ENCODE measurements at regions not wholly inside any gene's neighbourhood (a gene's known extent, or its start where the extent isn't known, plus 50 kb on each side); places are given as distances from the start of the nearest gene placed in this dataset.

- H3K79me2 ChIP-seq (ENCODE audit: control insufficient read depth, insufficient read depth, low read length) = no peaks in the 10 kb centered on the region
- dilution Hi-C loops (cut with MboI; ENCODE audit: extremely low pct_ligation_motif_present, low sequenced_read_pairs) = no loop called here
- no peak overlapping the region for H2AFZ ChIP-seq (ENCODE audit: low read depth, low read length)
- no peak for DNase-seq (ENCODE audit: low read depth, low spot score)
- TF ChIP-seq MYC (IDR thresholded peaks at IDR 0.05; ENCODE audit: low read depth, low read length) (no peak), CTCF (IDR thresholded peaks at IDR 0.05; ENCODE audit: extremely low read depth in 1 of 2, insufficient read depth in 1 of 2, low read depth in 1 of 2, low read length in 2 of 2) (peak in 1 of 2 donors; percentile 55)
- no peaks in the 10 kb centered on the region for H3K9me1 ChIP-seq (replicated peaks; ENCODE audit: control insufficient read depth, extremely low read depth, insufficient read depth, low read length)
- H3K27ac ChIP-seq (ENCODE audit: insufficient read depth, low read depth, low read length) = no peak overlapping the region
- no TSS peak for BruUV-seq (replicated peaks)
- H3K4me3 ChIP-seq (replicated peaks in 1 of 3; ENCODE audit: insufficient read depth in 1 of 3, low read depth in 1 of 3, low read length in 3 of 3) = no peak overlapping the region
- H3K4me2 ChIP-seq (ENCODE audit: insufficient read depth, low read length) = no peak overlapping the region
- intact Hi-C loops (cut with micrococcal nuclease) = no loop called here
- H3K4me1 ChIP-seq (ENCODE audit: control insufficient read depth, extremely low read depth, insufficient read depth, low read length) = no peaks in the 10 kb centered on the region
- H3K36me3 ChIP-seq (ENCODE audit: control insufficient read depth in 2 of 2, extremely low read depth in 1 of 2, insufficient read depth in 2 of 2, low read length in 2 of 2) = no peaks in the 10 kb centered on the region
- POLR2A ChIA-PET = no interaction called here
- FAIRE-seq = no peak
- CTCF ChIA-PET = interaction anchor here (2.0 to 2.4 kb wide), 2 partner anchors 10 to 15 kb away, joined by 6 to 7 read pairs; no protein-coding TSS in a partner anchor
- no peaks in the 10 kb centered on the region for H4K20me1 ChIP-seq (replicated peaks; ENCODE audit: control insufficient read depth, extremely low read depth, insufficient read depth, low read length)
- no peak overlapping the region for H3K9ac ChIP-seq (replicated peaks; ENCODE audit: extremely low read depth, insufficient read depth, low read length)
- no peaks in the 10 kb centered on the region for H3K9me3 ChIP-seq (replicated peaks; ENCODE audit: control insufficient read depth, insufficient read depth, low read length)
- peaks cover 2% of the 10 kb centered on the region in 2 experiments for H3K27me3 ChIP-seq (ENCODE audit: control insufficient read depth in 2 of 2, insufficient read depth in 2 of 2, low read length in 2 of 2)
Measured at GRCh38 chr22:22099833-22100812, 117.5 kb upstream of the TOP3B start.

GRCh38 chr22:22099194-22099486 is 116.6 kb upstream of the TOP3B start:
- DNase-seq (ENCODE audit: low read depth, low spot score) (no peak), FAIRE-seq (no peak)
- intact Hi-C loops (cut with micrococcal nuclease) = no loop called here
- Histone ChIP-seq H3K36me3 (ENCODE audit: control insufficient read depth in 2 of 2, extremely low read depth in 1 of 2, insufficient read depth in 2 of 2, low read length in 2 of 2) (no peaks in the 10 kb centered on the region), H3K4me3 (replicated peaks in 1 of 3; ENCODE audit: insufficient read depth in 1 of 3, low read depth in 1 of 3, low read length in 3 of 3) (no peak overlapping the region), H3K9me3 (replicated peaks; ENCODE audit: control insufficient read depth, insufficient read depth, low read length) (no peaks in the 10 kb centered on the region), H3K4me1 (ENCODE audit: control insufficient read depth, extremely low read depth, insufficient read depth, low read length) (no peaks in the 10 kb centered on the region), H3K27me3 (ENCODE audit: control insufficient read depth in 2 of 2, insufficient read depth in 2 of 2, low read length in 2 of 2) (peaks cover 2% of the 10 kb centered on the region in 2 experiments), H3K9me1 (replicated peaks; ENCODE audit: control insufficient read depth, extremely low read depth, insufficient read depth, low read length) (no peaks in the 10 kb centered on the region), H4K20me1 (replicated peaks; ENCODE audit: control insufficient read depth, extremely low read depth, insufficient read depth, low read length) (no peaks in the 10 kb centered on the region), H3K27ac (ENCODE audit: insufficient read depth, low read depth, low read length) (no peak overlapping the region), H3K79me2 (ENCODE audit: control insufficient read depth, insufficient read depth, low read length) (no peaks in the 10 kb centered on the region), H3K4me2 (ENCODE audit: insufficient read depth, low read length) (no peak overlapping the region), H3K9ac (replicated peaks; ENCODE audit: extremely low read depth, insufficient read depth, low read length) (no peak overlapping the region), H2AFZ (ENCODE audit: low read depth, low read length) (no peak overlapping the region)
- no peak for TF ChIP-seq POLR2AphosphoS5 (IDR thresholded peaks at IDR 0.05; ENCODE audit: insufficient read depth, low read depth, low read length)
- TF ChIP-seq JUN (IDR thresholded peaks at IDR 0.05; ENCODE audit: borderline replicate concordance, insufficient read depth, insufficient read length, low read depth) = no peak
- TF ChIP-seq GATA2 (IDR thresholded peaks at IDR 0.05; ENCODE audit: insufficient read depth, insufficient read length, low read depth, low read length) = no peak
- TF ChIP-seq MAX (IDR thresholded peaks at IDR 0.05; ENCODE audit: insufficient read depth, insufficient read length) = no peak
- TF ChIP-seq FOS (IDR thresholded peaks at IDR 0.05; ENCODE audit: borderline replicate concordance, insufficient read depth, low read length) = no peak
- no peak for TF ChIP-seq EZH2 (IDR thresholded peaks at IDR 0.05; ENCODE audit: borderline replicate concordance, low read depth, low read length, severe bottlenecking)
- ChIA-PET CTCF (interaction anchor here (2.0 kb wide), 1 partner anchor 11 kb away, joined by 7 read pairs; no protein-coding TSS in a partner anchor), POLR2A (no interaction called here)
- no TSS peak for BruUV-seq (replicated peaks)
- dilution Hi-C loops (cut with MboI; ENCODE audit: extremely low pct_ligation_motif_present, low sequenced_read_pairs) = no loop called here

All from endothelial cell of umbilical vein (primary cell).